ENCODE measurements at regions not wholly inside any gene's neighbourhood (a gene's known extent, or its start where the extent isn't known, plus 50 kb on each side); places are given as distances from the start of the nearest gene placed in this dataset.

GRCh38 chr1:194043984-194044755 lies 857.8 kb upstream of the B3GALT2 start:
- H3K4me3 ChIP-seq (replicated peaks; ENCODE audit: insufficient read depth, low read length): no peak overlapping the region
- TF ChIP-seq, protein P1, sequence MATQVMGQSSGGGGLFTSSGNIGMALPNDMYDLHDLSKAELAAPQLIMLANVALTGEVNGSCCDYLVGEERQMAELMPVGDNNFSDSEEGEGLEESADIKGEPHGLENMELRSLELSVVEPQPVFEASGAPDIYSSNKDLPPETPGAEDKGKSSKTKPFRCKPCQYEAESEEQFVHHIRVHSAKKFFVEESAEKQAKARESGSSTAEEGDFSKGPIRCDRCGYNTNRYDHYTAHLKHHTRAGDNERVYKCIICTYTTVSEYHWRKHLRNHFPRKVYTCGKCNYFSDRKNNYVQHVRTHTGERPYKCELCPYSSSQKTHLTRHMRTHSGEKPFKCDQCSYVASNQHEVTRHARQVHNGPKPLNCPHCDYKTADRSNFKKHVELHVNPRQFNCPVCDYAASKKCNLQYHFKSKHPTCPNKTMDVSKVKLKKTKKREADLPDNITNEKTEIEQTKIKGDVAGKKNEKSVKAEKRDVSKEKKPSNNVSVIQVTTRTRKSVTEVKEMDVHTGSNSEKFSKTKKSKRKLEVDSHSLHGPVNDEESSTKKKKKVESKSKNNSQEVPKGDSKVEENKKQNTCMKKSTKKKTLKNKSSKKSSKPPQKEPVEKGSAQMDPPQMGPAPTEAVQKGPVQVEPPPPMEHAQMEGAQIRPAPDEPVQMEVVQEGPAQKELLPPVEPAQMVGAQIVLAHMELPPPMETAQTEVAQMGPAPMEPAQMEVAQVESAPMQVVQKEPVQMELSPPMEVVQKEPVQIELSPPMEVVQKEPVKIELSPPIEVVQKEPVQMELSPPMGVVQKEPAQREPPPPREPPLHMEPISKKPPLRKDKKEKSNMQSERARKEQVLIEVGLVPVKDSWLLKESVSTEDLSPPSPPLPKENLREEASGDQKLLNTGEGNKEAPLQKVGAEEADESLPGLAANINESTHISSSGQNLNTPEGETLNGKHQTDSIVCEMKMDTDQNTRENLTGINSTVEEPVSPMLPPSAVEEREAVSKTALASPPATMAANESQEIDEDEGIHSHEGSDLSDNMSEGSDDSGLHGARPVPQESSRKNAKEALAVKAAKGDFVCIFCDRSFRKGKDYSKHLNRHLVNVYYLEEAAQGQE (IDR thresholded peaks at IDR 0.05; ENCODE audit: insufficient replicate concordance, low read depth): no peak
- TF ChIP-seq SPI1 (IDR thresholded peaks at IDR 0.05; ENCODE audit: borderline replicate concordance, low read depth): no peak
- TF ChIP-seq POLR2AphosphoS5 (IDR thresholded peaks at IDR 0.05; ENCODE audit: low read depth): no peak
- TF ChIP-seq, protein P2, sequence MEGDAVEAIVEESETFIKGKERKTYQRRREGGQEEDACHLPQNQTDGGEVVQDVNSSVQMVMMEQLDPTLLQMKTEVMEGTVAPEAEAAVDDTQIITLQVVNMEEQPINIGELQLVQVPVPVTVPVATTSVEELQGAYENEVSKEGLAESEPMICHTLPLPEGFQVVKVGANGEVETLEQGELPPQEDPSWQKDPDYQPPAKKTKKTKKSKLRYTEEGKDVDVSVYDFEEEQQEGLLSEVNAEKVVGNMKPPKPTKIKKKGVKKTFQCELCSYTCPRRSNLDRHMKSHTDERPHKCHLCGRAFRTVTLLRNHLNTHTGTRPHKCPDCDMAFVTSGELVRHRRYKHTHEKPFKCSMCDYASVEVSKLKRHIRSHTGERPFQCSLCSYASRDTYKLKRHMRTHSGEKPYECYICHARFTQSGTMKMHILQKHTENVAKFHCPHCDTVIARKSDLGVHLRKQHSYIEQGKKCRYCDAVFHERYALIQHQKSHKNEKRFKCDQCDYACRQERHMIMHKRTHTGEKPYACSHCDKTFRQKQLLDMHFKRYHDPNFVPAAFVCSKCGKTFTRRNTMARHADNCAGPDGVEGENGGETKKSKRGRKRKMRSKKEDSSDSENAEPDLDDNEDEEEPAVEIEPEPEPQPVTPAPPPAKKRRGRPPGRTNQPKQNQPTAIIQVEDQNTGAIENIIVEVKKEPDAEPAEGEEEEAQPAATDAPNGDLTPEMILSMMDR (IDR thresholded peaks at IDR 0.05; ENCODE audit: insufficient read depth, low read length): no peak
- no peak for TF ChIP-seq GABPA (IDR thresholded peaks at IDR 0.05; ENCODE audit: low read depth)
- H3K27ac ChIP-seq (replicated peaks): no peak overlapping the region
- no peaks in the 10 kb centered on the region for H3K27me3 ChIP-seq (ENCODE audit: insufficient read depth, poor library complexity, severe bottlenecking)
- no peak for DNase-seq (ENCODE audit: low read depth in 1 of 2, low spot score in 1 of 2)

- H3K27me3 ChIP-seq (ENCODE audit: insufficient read depth, poor library complexity, severe bottlenecking): no peaks in the 10 kb centered on the region
- DNase-seq (ENCODE audit: low read depth in 1 of 2, low spot score in 1 of 2): no peak
- H3K27ac ChIP-seq (replicated peaks): no peak overlapping the region
- no peak overlapping the region for H3K4me3 ChIP-seq (replicated peaks; ENCODE audit: insufficient read depth, low read length)
- TF ChIP-seq POLR2AphosphoS5 (IDR thresholded peaks at IDR 0.05; ENCODE audit: low read depth) (no peak), GABPA (IDR thresholded peaks at IDR 0.05; ENCODE audit: low read depth) (no peak), SPI1 (IDR thresholded peaks at IDR 0.05; ENCODE audit: borderline replicate concordance, low read depth) (no peak)
- TF ChIP-seq, protein P2 (IDR thresholded peaks at IDR 0.05; ENCODE audit: insufficient read depth, low read length): no peak
- TF ChIP-seq, protein P1 (IDR thresholded peaks at IDR 0.05; ENCODE audit: insufficient replicate concordance, low read depth): no peak
Measured at GRCh38 chr1:194042736-194043135, 856.3 kb upstream of the B3GALT2 start.

DNA sequence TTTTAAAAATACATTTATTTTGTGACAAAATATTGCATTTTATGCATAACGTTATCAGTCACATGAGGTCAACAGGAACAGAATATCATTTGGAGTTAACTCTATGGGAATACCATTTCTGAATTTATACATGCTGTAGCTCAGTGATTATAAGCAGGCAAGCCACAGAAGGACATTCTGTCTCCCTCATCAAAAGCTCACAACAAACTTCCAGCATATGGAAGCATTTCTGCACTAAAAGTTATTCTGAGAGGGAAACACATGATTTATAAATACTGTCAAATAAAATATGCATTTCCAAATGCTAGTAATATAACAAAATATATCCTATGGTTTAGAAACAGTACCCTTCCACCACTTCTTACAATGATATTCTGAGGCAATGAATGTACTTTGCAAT lies 854.1 kb upstream of the B3GALT2 start:
- H3K27me3 ChIP-seq (ENCODE audit: insufficient read depth, poor library complexity, severe bottlenecking): no peaks in the 10 kb centered on the region
- DNase-seq (ENCODE audit: low read depth in 1 of 2, low spot score in 1 of 2): no peak
- H3K27ac ChIP-seq (replicated peaks): no peak overlapping the region
- TF ChIP-seq POLR2AphosphoS5 (IDR thresholded peaks at IDR 0.05; ENCODE audit: low read depth) (no peak), GABPA (IDR thresholded peaks at IDR 0.05; ENCODE audit: low read depth) (no peak), SPI1 (IDR thresholded peaks at IDR 0.05; ENCODE audit: borderline replicate concordance, low read depth) (no peak)
- TF ChIP-seq, protein P1 (IDR thresholded peaks at IDR 0.05; ENCODE audit: insufficient replicate concordance, low read depth): no peak
- TF ChIP-seq, protein P2 (IDR thresholded peaks at IDR 0.05; ENCODE audit: insufficient read depth, low read length): no peak
- H3K4me3 ChIP-seq (replicated peaks; ENCODE audit: insufficient read depth, low read length): no peak overlapping the region

Data from HL-60 (cell line).